AG04450 (cell line): ENCODE measurements at regions not wholly inside any gene's neighbourhood (a gene's known extent, or its start where the extent isn't known, plus 50 kb on each side); places are given as distances from the start of the nearest gene placed in this dataset.

Experiments
- CTCF ChIA-PET: fragments of 300-600, 350-600 bp; formaldehyde crosslinking; extraction: SDS; loops from one replicate; lab custom pipeline; 2022; ENCODE audit warnings: antibody characterized with exemption, inconsistent platforms; lab: Charles Lee
- POLR2A ChIA-PET: fragments of 350-600 bp; formaldehyde crosslinking; extraction: SDS; loops from one replicate; lab custom pipeline; 2021; ENCODE audit warnings: antibody characterized with exemption, inconsistent platforms; lab: Yijun Ruan, JAX
- DNase-seq: peaks from one replicate; pipeline ENCODE4 v3.0.0-alpha.2; 2011; ENCODE audit warnings: low read depth, low spot score
- H3K27ac ChIP-seq: one replicate; pipeline ENCODE4 v1.5.1; 2012; ENCODE audit warnings: low read depth, low read length, control low read depth
- H3K27me3 ChIP-seq: one replicate; pipeline ENCODE4 v1.6.0; 2012; ENCODE audit warnings: low read length; ENCODE audit not compliant: control insufficient read depth, insufficient read depth
- H3K4me3 ChIP-seq: 2 replicates; pipeline ENCODE4 v1.5.1; 2011; ENCODE audit warnings: mild to moderate bottlenecking, low read depth, low read length, control low read depth
- H3K9me3 ChIP-seq: 2 replicates; pipeline ENCODE4 v1.5.1; 2012; ENCODE audit warnings: low read length; ENCODE audit not compliant: control insufficient read depth, insufficient read depth
- TF ChIP-seq, protein P1 (sequence below): IDR thresholded peaks from 2 replicates; pipeline ENCODE4 v1.5.1; 2011; ENCODE audit warnings: low read depth, low read length, control low read depth, inconsistent platforms

DNA sequence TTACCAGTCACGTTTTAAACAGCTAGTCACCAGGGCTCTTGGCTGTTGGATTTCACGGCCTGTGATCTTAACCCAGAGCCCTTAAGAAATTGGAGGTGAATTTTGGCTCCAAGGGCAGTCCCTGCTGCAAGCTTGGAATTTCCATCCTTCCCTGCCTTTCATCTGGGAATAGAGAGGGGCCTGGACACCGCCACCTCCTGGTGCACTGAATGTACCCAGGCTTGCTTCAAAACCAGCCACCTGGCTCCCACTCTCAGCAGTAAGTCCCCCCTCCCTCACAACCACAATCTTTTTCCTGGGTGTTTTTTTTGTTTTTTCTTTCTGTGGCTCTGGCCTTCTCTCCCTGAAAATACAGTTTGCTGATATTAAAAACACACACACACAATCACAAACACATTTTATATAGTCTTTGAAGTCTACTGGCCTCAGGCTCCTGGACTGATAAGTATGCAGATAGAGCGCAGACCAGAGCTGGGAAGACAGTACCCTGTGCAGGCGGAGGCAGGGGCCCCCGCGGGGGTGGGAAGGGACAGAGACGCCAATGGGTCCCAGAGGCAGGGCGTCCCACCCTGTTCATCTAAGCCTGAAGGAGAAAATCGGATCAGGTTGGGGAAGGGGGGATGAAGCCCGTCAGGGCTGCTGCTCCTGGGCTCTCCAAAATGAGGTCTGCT is 65.8 kb upstream of the IGSF21 start:
- no peaks in the 10 kb centered on the region for H3K27me3 ChIP-seq
- ChIA-PET POLR2A (no interaction called here), CTCF (no interaction called here)
- TF ChIP-seq, protein P1, sequence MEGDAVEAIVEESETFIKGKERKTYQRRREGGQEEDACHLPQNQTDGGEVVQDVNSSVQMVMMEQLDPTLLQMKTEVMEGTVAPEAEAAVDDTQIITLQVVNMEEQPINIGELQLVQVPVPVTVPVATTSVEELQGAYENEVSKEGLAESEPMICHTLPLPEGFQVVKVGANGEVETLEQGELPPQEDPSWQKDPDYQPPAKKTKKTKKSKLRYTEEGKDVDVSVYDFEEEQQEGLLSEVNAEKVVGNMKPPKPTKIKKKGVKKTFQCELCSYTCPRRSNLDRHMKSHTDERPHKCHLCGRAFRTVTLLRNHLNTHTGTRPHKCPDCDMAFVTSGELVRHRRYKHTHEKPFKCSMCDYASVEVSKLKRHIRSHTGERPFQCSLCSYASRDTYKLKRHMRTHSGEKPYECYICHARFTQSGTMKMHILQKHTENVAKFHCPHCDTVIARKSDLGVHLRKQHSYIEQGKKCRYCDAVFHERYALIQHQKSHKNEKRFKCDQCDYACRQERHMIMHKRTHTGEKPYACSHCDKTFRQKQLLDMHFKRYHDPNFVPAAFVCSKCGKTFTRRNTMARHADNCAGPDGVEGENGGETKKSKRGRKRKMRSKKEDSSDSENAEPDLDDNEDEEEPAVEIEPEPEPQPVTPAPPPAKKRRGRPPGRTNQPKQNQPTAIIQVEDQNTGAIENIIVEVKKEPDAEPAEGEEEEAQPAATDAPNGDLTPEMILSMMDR = peak; percentile 30
- H3K4me3 ChIP-seq = no peak overlapping the region
- H3K9me3 ChIP-seq = no peaks in the 10 kb centered on the region
- DNase-seq = no peak
- no peak overlapping the region for H3K27ac ChIP-seq

DNA sequence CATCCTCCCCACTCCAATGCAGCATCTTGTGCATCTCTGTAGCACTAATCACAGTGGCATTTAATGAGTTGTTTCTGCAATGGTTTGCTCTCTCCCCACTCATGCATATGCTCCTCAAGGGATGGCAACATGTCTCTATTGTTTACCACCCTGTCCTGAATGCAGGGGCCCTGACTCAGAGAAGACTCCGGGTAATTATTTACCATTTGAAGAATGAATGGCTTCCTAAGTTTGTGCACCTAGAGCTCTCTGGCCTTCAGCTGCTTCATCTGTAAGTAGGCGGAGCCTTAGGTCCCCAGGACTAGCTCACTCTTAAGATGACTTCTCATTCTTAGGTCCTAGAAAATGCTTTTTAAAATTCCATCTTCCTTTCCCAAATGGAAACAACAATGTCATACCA is 63.7 kb upstream of the IGSF21 start:
- H3K27ac ChIP-seq = no peak overlapping the region
- no peaks in the 10 kb centered on the region for H3K27me3 ChIP-seq
- TF ChIP-seq, protein P1 = no peak
- POLR2A ChIA-PET = no interaction called here
- no peaks in the 10 kb centered on the region for H3K9me3 ChIP-seq
- no peak for DNase-seq
- CTCF ChIA-PET = no interaction called here
- H3K4me3 ChIP-seq = no peak overlapping the region

DNA sequence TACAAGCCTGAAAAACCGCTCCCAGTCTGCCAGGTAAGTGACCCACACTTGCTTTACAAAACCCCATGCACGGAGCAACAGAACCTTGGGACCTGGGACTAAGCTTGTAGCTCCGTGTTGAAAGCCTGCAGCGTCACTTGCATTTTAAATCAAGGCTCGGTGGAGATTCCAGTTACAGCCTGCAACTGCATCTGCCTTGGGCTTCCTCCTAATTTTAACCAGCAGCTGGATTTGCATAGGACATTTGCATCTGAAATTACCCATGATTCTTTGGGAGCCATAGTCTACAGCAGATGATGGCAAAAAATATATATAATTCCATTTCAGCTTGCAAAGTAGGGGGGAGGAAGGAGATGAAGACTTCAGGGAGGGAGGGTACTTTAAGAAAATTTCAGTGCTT is 62.4 kb upstream of the IGSF21 start:
- H3K9me3 ChIP-seq = no peaks in the 10 kb centered on the region
- H3K27ac ChIP-seq = no peak overlapping the region
- H3K4me3 ChIP-seq = no peak overlapping the region
- DNase-seq = no peak
- TF ChIP-seq, protein P1 = no peak
- no peaks in the 10 kb centered on the region for H3K27me3 ChIP-seq
- ChIA-PET CTCF (no interaction called here), POLR2A (no interaction called here)

DNA sequence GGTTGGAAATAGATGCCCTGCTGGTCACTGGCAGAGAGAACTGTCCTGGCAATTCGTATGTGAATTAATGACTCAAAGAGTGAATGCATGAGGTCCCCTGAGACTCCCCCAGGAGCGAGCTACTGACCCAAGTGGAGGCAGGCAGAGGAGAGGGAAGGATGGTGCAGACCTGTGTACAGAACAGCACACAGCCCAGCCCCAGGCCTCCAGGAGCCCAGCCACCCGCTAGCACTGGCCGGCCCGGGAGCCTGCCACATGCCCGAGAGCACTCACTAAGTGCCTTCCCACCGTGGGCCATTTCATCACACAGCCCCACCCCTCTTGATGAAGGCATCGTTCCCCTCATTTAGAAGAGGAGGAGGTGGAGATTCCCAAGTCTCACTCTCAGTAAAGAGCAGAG is 62.0 kb upstream of the IGSF21 start:
- DNase-seq = no peak
- H3K9me3 ChIP-seq = 0 out of 2 replicates have a peak, but pooled peaks cover 3% of the 10 kb centered on the region
- no peak overlapping the region for H3K27ac ChIP-seq
- ChIA-PET POLR2A (no interaction called here), CTCF (no interaction called here)
- no peaks in the 10 kb centered on the region for H3K27me3 ChIP-seq
- TF ChIP-seq, protein P1 = no peak
- no peak overlapping the region for H3K4me3 ChIP-seq

DNA sequence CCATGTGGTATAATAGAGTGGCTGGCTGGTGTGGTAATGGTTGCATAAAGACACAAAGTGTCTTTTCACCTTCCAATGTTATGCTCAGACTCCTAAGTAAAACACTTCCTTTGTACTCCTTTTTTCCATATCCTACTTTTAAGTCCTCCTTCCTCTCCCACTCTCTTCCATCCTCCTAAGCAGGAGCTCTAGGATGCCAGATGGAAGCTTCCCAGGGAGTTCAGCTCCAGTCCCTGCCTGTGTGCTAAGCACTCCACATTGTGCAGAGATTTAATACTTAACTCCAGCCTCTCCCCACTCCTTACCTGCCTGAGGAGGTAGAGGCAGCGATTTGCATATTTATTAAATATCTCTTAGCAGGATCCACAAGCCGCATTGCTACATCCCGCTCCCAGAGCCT is 60.5 kb upstream of the IGSF21 start:
- DNase-seq = no peak
- ChIA-PET CTCF (no interaction called here), POLR2A (no interaction called here)
- TF ChIP-seq, protein P1 = no peak
- Histone ChIP-seq H3K27me3 (no peaks in the 10 kb centered on the region), H3K4me3 (no peak overlapping the region), H3K9me3 (0 out of 2 replicates have a peak, but pooled peaks cover 3% of the 10 kb centered on the region), H3K27ac (no peak overlapping the region)
